ENCODE measurements at regions not wholly inside any gene's neighbourhood (a gene's known extent, or its start where the extent isn't known, plus 50 kb on each side); places are given as distances from the start of the nearest gene placed in this dataset.

DNA sequence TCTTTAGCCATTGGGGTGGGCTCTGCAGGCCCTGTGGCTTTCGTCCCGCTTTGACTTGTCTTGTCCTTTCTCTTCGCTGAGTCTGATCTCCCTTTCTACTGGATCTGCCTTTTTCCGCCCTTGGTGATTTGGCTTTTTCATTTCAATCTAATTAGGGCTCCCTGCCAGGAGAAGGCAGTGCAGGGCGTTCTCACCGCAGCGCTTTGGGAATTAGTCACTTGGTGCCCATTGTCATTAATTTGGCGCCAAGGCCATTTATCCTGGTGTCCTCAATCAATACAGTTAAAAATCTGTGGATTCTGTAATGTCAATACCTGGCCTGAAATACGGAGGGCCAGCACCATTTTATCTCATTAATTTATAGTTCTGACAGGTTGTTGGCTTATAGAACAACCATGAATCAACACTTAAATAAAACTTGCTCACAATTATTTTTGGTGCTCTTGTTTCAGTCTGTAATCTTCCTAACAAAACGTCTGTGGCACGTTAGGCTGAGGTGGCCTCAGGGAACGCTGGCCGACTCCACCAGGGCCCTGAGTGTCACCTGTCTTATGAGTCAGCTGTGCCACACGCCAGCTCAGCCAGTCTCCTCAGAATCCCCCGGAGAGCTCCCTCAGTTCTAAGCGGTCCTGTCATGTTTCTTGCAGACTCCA lies 115.7 kb downstream of the BEGAIN start:
- TF ChIP-seq, protein P1, sequence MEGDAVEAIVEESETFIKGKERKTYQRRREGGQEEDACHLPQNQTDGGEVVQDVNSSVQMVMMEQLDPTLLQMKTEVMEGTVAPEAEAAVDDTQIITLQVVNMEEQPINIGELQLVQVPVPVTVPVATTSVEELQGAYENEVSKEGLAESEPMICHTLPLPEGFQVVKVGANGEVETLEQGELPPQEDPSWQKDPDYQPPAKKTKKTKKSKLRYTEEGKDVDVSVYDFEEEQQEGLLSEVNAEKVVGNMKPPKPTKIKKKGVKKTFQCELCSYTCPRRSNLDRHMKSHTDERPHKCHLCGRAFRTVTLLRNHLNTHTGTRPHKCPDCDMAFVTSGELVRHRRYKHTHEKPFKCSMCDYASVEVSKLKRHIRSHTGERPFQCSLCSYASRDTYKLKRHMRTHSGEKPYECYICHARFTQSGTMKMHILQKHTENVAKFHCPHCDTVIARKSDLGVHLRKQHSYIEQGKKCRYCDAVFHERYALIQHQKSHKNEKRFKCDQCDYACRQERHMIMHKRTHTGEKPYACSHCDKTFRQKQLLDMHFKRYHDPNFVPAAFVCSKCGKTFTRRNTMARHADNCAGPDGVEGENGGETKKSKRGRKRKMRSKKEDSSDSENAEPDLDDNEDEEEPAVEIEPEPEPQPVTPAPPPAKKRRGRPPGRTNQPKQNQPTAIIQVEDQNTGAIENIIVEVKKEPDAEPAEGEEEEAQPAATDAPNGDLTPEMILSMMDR (IDR thresholded peaks at IDR 0.05), result no peak
- TF ChIP-seq POLR2AphosphoS5 (IDR thresholded peaks at IDR 0.05), result no peak
